ENCODE measurements at regions not wholly inside any gene's neighbourhood (a gene's known extent, or its start where the extent isn't known, plus 50 kb on each side); places are given as distances from the start of the nearest gene placed in this dataset.

DNA sequence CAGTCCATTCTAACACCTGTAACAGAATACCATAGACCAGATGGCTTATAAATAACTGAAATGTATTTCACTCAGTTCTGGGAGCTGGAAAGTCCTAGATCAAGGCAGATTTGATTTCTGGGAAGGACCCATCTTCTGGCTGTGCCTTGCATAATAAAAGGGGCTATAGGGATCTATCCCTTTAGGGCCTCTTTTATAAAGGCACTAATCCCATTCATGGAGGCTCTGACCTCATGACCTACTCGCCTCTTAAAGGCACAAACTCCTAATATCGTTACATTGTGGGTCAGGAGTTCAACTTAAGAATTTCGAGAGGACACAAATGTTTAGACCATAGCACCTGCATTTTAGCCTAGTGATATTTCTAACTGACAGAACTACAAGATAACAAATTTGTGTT lies 619.0 kb downstream of the CDH18 start:
- no peak for DNase-seq (ENCODE audit: low spot score)

DNA sequence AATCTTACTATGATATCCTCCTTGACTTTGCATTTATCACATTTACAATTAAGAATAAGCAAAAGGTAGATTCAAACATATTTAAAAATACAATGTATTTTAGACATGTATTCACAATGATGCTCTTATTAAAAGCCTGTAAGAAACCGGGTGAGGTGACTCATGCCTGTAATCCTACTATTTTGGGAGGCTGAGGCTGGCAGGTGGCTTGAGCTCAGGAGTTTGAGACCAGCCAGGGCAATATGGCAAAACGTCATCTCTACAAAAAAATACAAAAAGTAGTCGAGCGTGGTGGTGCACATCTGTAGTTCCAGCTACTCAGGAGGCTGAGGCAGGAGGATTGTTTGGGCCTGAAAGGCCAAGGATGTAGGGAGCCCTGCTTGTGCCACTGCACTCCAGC lies 618.4 kb downstream of the CDH18 start:
- no peak for DNase-seq (ENCODE audit: low spot score)

GRCh38 chr5:19370655-19371386 lies 617.2 kb downstream of the CDH18 start:
- no peak for DNase-seq (ENCODE audit: low spot score)

DNA sequence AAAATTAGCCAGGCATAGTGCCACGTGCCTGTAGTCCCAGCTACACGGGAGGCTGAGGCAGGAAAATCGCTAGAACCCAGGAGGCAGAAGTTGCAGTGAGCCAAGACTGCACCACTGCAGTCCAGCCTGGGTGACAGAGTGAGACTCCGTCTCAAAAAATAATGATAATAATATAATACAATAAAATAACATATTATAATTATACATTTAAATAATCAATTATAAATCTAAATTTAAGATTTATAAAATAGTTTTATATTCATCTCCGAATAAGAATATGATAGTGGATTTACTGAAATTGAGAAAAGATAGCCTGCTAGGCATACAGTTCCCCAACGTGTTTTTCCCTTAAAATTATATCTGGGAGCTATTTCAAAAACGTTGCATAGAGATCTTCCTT lies 599.6 kb downstream of the CDH18 start:
- no peak for DNase-seq (ENCODE audit: low spot score)

- DNase-seq (ENCODE audit: low spot score), result no peak
Observed at GRCh38 chr5:19401032-19401431, 587.0 kb downstream of the CDH18 start.

GRCh38 chr5:19406576-19407365 lies 581.2 kb downstream of the CDH18 start:
- DNase-seq (ENCODE audit: low spot score), result no peak

DNA sequence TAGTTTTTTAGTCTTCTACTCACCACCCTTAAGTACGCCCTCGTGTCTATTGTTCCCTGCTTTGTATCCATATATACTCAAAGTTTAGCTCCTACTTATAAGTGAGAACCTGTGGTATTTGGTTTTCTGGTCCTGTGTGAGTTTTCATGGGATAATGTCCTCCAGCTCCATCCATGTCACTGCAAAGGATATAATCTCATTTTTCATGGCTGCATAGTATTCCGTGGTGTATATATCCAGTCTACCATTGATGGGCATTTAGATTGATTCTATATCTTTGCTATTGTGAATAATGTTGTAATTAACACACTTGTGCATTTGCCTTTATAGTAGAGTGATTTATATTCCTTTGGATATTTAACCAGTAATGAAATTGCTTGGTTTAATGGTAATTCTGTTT lies 579.9 kb downstream of the CDH18 start:
- DNase-seq (ENCODE audit: low spot score), result no peak

DNA sequence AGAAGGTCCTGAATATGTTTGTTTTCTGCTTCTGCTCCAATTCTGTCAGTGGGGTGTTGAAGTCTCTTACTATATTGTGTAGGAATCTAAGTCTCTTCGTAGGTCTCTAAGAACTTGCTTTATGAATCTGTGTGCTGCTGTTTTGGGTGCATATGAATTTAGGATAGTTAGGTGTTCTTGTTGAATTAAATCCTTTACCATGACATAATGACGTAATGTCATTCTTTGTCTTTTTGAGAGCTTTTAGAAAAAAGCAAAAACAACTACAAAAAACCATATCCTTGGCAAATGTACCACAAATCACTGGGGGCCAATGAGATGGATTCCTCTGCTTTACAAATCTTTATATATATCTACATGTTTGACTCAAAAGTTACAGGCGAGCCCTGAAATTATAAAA lies 576.1 kb downstream of the CDH18 start:
- DNase-seq (ENCODE audit: low spot score), result no peak
